Vagina (tissue), 2 donors: ENCODE measurements at regions not wholly inside any gene's neighbourhood (a gene's known extent, or its start where the extent isn't known, plus 50 kb on each side); places are given as distances from the start of the nearest gene placed in this dataset.
"Not testable (repeated sequence)": the region's sequence is repeated elsewhere in the genome, so short reads cannot be mapped to it uniquely, and the experiment has no call there.

Source experiments
- DNase-seq, 2 donors: peaks; one replicate each; pipeline ENCODE4 v3.0.0-alpha.2; 2017; ENCODE audit errors: extremely low spot score in 2 of 2
- H3K27ac ChIP-seq: fragments of 200-600 bp; sonication (generic); one replicate; pipeline ENCODE4 v1.5.1; 2019
- H3K27me3 ChIP-seq: fragments of 200-600 bp; sonication (generic); one replicate; pipeline ENCODE4 v1.5.1; 2019
- H3K36me3 ChIP-seq, 2 donors: fragments of 200-600 bp; sonication (generic); one replicate each; pipeline ENCODE4 v1.5.1; 2017 to 2019
- H3K4me1 ChIP-seq: fragments of 200-600 bp; sonication (generic); one replicate; pipeline ENCODE4 v1.5.1; 2019
- H3K4me3 ChIP-seq, 2 donors: fragments of 200-600 bp; sonication (generic); 1 replicate in 1 of 2; 2 replicates in 1 of 2; pipeline ENCODE4 v1.5.1; 2016 to 2019
- H3K9me3 ChIP-seq: fragments of 200-600 bp; sonication (generic); one replicate; pipeline ENCODE4 v1.5.1; 2019
- POLR2A ChIP-seq, 2 donors: fragments of 450-650 bp; IDR thresholded peaks; one replicate each; pipeline ENCODE4 v1.6.1; 2017; ENCODE audit warnings: antibody characterized with exemption in 2 of 2, mild to moderate bottlenecking in 2 of 2, moderate library complexity in 2 of 2
- POLR2AphosphoS5 ChIP-seq, 2 donors: sonication (generic); formaldehyde crosslinking; IDR thresholded peaks; one replicate each; pipeline ENCODE4 v1.9.0; 2017; ENCODE audit warnings: antibody characterized with exemption in 2 of 2, mild to moderate bottlenecking in 2 of 2, low read depth in 1 of 2; ENCODE audit not compliant: insufficient read depth in 1 of 2
- intact Hi-C: fragments of 100-400 bp; cut with DNase I; formaldehyde crosslinking; loops from one replicate; pipeline ENCODE4 v1.15.1; 2023
- TF ChIP-seq, protein P1 (sequence below), 3 experiments: fragments of 450-650 bp in 2 of 3; fragments of 200-600 bp in 1 of 3; sonication (generic) in 1 of 3; IDR thresholded peaks; one replicate each; pipeline ENCODE4 v1.5.1; 2017 to 2019; ENCODE audit warnings: antibody characterized with exemption in 3 of 3, mild to moderate bottlenecking in 2 of 3, moderate library complexity in 2 of 3

DNA sequence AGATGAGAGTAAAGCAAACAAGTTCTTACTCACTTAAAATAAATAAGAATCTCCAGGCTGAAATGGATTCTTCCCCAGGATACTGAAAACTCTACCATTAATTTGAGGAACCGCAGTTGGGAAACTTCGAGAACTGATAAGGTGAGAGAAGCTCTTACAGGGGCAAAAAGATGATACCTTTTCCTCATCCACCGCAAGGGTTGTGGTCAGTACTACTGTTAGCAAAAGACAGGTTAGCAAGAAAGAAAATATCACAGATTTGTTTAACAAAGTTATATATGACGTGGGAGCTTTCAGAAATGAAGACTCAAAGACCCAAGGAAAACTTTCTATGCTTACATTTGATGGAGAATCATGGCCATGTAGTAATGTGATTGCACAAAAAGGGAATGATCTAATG lies 441.6 kb downstream of the PCNX1 start:
- Histone ChIP-seq H3K4me3 (no peak overlapping the region), H3K4me1 (no peaks in the 10 kb centered on the region), H3K27ac (no peak overlapping the region), H3K27me3 (no peaks in the 10 kb centered on the region), H3K9me3 (no peaks in the 10 kb centered on the region), H3K36me3 (no peaks in the 10 kb centered on the region)
- DNase-seq: no peak
- TF ChIP-seq POLR2AphosphoS5 (IDR thresholded peaks at IDR 0.05; ENCODE audit: insufficient read depth in 1 of 2, low read depth in 1 of 2) (no peak), POLR2A (IDR thresholded peaks at IDR 0.05) (no peak)
- TF ChIP-seq, protein P1, sequence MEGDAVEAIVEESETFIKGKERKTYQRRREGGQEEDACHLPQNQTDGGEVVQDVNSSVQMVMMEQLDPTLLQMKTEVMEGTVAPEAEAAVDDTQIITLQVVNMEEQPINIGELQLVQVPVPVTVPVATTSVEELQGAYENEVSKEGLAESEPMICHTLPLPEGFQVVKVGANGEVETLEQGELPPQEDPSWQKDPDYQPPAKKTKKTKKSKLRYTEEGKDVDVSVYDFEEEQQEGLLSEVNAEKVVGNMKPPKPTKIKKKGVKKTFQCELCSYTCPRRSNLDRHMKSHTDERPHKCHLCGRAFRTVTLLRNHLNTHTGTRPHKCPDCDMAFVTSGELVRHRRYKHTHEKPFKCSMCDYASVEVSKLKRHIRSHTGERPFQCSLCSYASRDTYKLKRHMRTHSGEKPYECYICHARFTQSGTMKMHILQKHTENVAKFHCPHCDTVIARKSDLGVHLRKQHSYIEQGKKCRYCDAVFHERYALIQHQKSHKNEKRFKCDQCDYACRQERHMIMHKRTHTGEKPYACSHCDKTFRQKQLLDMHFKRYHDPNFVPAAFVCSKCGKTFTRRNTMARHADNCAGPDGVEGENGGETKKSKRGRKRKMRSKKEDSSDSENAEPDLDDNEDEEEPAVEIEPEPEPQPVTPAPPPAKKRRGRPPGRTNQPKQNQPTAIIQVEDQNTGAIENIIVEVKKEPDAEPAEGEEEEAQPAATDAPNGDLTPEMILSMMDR (IDR thresholded peaks at IDR 0.05): no peak
- intact Hi-C loops: no loop called here

DNA sequence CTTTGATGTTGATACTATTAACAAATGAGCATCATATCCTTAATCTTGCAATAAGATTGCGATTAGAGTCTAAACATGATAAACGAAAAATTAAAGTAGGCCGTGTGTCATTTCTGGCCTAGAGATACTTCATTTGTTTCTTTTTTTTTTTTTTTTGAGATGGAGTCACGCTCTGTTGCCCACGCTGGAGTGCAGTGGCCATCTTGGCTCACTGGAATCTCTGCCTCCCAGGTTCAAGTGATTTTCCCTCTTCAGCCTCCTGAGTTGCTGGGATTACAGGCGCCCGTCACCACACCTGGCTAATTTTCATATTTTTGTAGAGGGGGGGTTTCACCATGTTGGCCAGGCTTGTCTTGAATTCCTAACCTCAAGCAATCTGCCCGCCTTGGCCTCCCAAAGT lies 446.9 kb downstream of the PCNX1 start:
- Histone ChIP-seq H3K9me3 (no peaks in the 10 kb centered on the region), H3K4me1 (peaks cover 15% of the 10 kb centered on the region), H3K27ac (no peak overlapping the region), H3K4me3 (no peak overlapping the region), H3K27me3 (no peaks in the 10 kb centered on the region), H3K36me3 (no peaks in the 10 kb centered on the region)
- no peak for DNase-seq
- intact Hi-C loops: no loop called here
- TF ChIP-seq, protein P1 (IDR thresholded peaks at IDR 0.05): no peak
- TF ChIP-seq POLR2A (IDR thresholded peaks at IDR 0.05) (no peak), POLR2AphosphoS5 (IDR thresholded peaks at IDR 0.05; ENCODE audit: insufficient read depth in 1 of 2, low read depth in 1 of 2) (no peak)

DNA sequence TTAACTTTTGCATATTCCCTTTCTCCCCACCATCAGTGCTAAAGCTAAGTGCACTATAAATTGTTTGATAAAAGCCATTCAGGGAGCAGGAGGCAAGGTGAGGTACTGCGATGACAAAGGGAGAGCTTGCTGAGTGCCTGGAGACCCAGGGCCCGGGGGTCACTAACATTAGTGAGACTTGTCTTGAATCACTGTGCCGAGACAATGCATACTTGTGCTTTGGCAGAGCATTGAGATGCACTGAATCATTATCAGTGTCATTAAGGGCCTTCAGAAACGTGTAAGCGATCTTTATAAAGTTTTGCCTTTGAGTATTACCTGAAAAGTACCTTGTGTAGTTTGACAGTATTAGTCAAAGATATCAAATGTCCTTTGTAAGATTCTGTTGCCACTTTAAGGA lies 447.5 kb downstream of the PCNX1 start:
- peaks cover 15% of the 10 kb centered on the region for H3K4me1 ChIP-seq
- TF ChIP-seq POLR2A (IDR thresholded peaks at IDR 0.05): no peak
- no peak for TF ChIP-seq POLR2AphosphoS5 (IDR thresholded peaks at IDR 0.05; ENCODE audit: insufficient read depth in 1 of 2, low read depth in 1 of 2)
- TF ChIP-seq, protein P1 (IDR thresholded peaks at IDR 0.05): no peak
- no peaks in the 10 kb centered on the region for H3K27me3 ChIP-seq
- intact Hi-C loops: no loop called here
- no peaks in the 10 kb centered on the region for H3K36me3 ChIP-seq
- no peaks in the 10 kb centered on the region for H3K9me3 ChIP-seq
- DNase-seq: no peak
- H3K27ac ChIP-seq: no peak overlapping the region
- no peak overlapping the region for H3K4me3 ChIP-seq

DNA sequence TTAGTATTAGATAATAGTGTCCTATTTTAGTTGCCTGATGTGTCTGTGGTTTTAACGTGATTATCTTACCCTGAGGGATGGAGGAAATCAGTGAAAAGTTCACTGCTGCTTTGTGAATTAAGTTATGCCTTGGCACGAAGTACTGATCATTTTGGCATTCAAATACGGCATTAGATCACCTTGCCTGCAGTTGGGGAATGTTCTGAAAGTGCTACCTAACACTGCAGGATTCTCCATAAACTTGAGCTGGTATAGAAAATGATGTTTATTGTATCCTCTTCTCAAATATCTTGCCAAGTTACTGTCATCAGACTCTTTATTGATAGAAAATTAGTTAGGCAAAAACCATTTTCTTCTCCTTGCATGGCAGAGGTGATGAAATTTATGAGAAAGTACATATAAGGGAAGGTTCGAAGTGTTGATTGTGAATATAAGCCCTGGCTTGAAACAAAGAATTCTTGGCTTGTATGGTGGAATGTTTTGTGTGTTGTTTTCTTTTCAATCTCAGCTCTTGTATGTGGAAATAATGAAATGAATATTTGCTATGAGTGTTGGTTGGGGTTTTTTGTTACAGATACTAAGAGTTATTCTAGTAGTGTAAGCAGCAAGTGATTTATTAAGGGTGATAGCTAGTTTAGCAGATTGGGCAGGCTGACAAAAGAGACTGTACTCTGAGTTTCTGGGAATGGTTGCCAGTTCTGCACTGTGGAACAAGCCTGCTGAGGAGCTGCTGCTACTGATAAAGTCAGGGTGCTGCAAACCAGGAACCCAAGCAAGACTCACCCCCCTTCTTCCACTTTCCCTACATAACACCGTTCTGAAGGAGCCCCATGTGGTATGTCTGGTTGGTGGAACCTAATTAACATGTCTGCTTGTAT lies 448.3 kb downstream of the PCNX1 start:
- Histone ChIP-seq H3K27me3 (no peaks in the 10 kb centered on the region), H3K9me3 (no peaks in the 10 kb centered on the region), H3K36me3 (no peaks in the 10 kb centered on the region), H3K4me3 (no peak overlapping the region), H3K27ac (no peak overlapping the region), H3K4me1 (peaks cover 15% of the 10 kb centered on the region)
- TF ChIP-seq POLR2AphosphoS5 (IDR thresholded peaks at IDR 0.05; ENCODE audit: insufficient read depth in 1 of 2, low read depth in 1 of 2): no peak
- intact Hi-C loops: no loop called here
- DNase-seq: no peak

DNA sequence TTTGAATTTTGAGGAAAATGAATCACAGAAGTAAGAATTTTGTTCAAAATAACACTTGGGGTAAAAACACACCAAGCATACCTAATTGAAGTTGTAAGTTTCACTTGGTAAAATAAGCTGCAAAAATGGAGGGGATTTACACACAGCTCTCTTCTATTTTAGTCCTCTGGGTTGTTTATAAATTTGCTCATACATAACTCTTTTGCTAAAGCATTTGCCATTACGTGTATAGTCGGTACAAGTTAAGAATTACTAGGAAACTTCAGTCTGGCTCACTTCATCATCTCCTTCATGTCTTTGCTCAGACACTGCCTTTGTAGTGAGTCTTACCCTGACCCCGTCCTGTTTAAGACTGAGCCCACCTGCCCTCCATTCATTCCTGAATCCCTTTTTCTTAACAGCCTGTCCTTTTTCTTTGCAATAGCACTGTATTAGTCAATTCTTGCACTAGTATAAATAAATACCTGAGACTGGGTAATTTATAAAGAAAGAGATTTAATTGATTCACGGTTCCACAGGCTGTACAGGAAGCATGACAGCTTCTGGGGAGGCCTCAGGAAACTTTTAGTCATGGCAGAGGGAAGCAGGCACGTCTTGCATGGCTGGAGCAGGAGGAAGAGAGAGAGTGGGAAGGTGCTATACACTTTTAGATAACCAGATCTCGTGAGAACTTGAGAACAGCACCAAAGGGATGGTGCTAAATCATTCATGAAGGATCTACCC lies 451.1 kb downstream of the PCNX1 start:
- DNase-seq: no peak
- H3K4me1 ChIP-seq: peaks cover 33% of the 10 kb centered on the region
- H3K4me3 ChIP-seq: no peak overlapping the region
- H3K27me3 ChIP-seq: no peaks in the 10 kb centered on the region
- no peaks in the 10 kb centered on the region for H3K9me3 ChIP-seq
- no peak overlapping the region for H3K27ac ChIP-seq
- H3K36me3 ChIP-seq: no peaks in the 10 kb centered on the region
- intact Hi-C loops: no loop called here
- TF ChIP-seq POLR2A (IDR thresholded peaks at IDR 0.05) (no peak), POLR2AphosphoS5 (IDR thresholded peaks at IDR 0.05; ENCODE audit: insufficient read depth in 1 of 2, low read depth in 1 of 2) (no peak)
- TF ChIP-seq, protein P1 (IDR thresholded peaks at IDR 0.05): no peak

DNA sequence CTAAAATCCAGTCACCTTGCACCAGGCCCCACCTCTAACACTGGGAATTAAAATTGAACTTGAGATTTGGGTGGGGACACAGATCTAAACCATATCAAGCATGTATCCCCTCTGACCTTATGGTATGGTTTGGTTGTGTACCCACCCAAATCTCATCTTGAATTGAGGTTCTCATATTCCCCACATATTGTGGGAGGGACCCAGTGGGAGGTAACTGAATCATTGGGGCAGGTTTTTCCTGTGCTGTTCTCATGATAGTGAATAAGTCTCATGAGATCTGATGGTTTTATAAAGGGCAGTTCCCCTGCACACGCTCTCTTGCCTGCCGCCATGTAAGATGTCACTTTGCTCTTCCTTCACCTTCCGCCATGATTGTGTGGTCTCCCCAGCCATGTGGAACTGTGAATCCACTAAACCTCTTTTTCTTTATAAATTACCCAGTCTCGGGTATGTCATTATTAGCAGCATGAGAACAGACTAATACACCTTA lies 451.7 kb downstream of the PCNX1 start:
- peaks cover 39% of the 10 kb centered on the region for H3K4me1 ChIP-seq
- intact Hi-C loops, DNase-seq, H3K27me3 ChIP-seq, H3K4me3 ChIP-seq, H3K9me3 ChIP-seq, H3K36me3 ChIP-seq, H3K27ac ChIP-seq: not testable (repeated sequence)
